Endothelial cell of umbilical vein (primary cell): ENCODE measurements at regions not wholly inside any gene's neighbourhood (a gene's known extent, or its start where the extent isn't known, plus 50 kb on each side); places are given as distances from the start of the nearest gene placed in this dataset.

Source experiments
- CTCF ChIP-seq, 2 donors: IDR thresholded peaks; 1 replicate in 1 of 2; 2 replicates in 1 of 2; pipeline ENCODE4 v1.5.1; 2011; ENCODE audit warnings: low read length in 2 of 2, mild to moderate bottlenecking in 2 of 2, moderate library complexity in 2 of 2, control low read depth in 1 of 2, inconsistent platforms in 1 of 2, low read depth in 1 of 2; ENCODE audit not compliant: insufficient read depth in 1 of 2; ENCODE audit errors: extremely low read depth in 1 of 2
- MAX ChIP-seq: IDR thresholded peaks from 2 replicates; pipeline ENCODE4 v1.6.1; 2011; ENCODE audit not compliant: insufficient read depth, insufficient read length
- POLR2AphosphoS5 ChIP-seq: IDR thresholded peaks from 2 replicates; pipeline ENCODE4 v1.6.1; 2012; ENCODE audit warnings: low read depth, mild to moderate bottlenecking, control low read depth, low read length, moderate library complexity; ENCODE audit not compliant: insufficient read depth

- TF ChIP-seq CTCF (IDR thresholded peaks at IDR 0.05; ENCODE audit: extremely low read depth in 1 of 2, insufficient read depth in 1 of 2, low read depth in 1 of 2, low read length in 2 of 2): no peak
- no peak for TF ChIP-seq POLR2AphosphoS5
- no peak for TF ChIP-seq MAX
Observed at GRCh38 chr13:105871768-105872167, 663.7 kb downstream of the EFNB2 start.
